Right lobe of liver (tissue), 6 donors: ENCODE measurements at regions not wholly inside any gene's neighbourhood (a gene's known extent, or its start where the extent isn't known, plus 50 kb on each side); places are given as distances from the start of the nearest gene placed in this dataset.

Source experiments
- ATAC-seq, 4 donors: fragments of 200-7000 bp; cut with Tn5 transposase; one replicate each; pipeline ENCODE4 v1.9.1; 2020; ENCODE audit warnings: mild to moderate bottlenecking in 4 of 4, moderate library complexity in 4 of 4
- DNase-seq, 3 donors: peaks; one replicate each; pipeline ENCODE4 v3.0.0-alpha.2; 2020
- H3K27ac ChIP-seq, 3 donors: fragments of 200-600 bp; one replicate each; pipeline ENCODE4 v1.8.0; 2022
- H3K27me3 ChIP-seq, 2 donors: fragments of 200-600 bp; one replicate each; pipeline ENCODE4 v1.8.0; 2022
- H3K36me3 ChIP-seq, 4 donors: fragments of 200-600 bp; sonication (generic) in 1 of 4; one replicate each; pipeline versions ENCODE4 v1.5.1 to v1.8.0; 2017 to 2022; ENCODE audit warnings: control low read depth in 1 of 4
- H3K4me1 ChIP-seq, 4 donors: fragments of 200-600 bp; sonication (generic) in 1 of 4; one replicate each; pipeline versions ENCODE4 v1.5.1 to v1.8.0; 2017 to 2022; ENCODE audit warnings: control low read depth in 1 of 4
- H3K4me3 ChIP-seq, 3 donors: fragments of 200-600 bp; one replicate each; pipeline ENCODE4 v1.8.0; 2022
- H3K9me3 ChIP-seq, 4 donors: fragments of 200-600 bp; sonication (generic) in 1 of 4; one replicate each; pipeline versions ENCODE4 v1.5.1 to v1.8.0; 2017 to 2022; ENCODE audit warnings: control low read depth in 1 of 4
- CTCF ChIP-seq, 4 donors: fragments of 200-600 bp in 3 of 4; fragments of 450-650 bp in 1 of 4; IDR thresholded peaks; one replicate each; pipeline versions ENCODE4 v1.5.1 to v1.8.0; 2016 to 2022; ENCODE audit warnings: antibody characterized with exemption in 4 of 4, mild to moderate bottlenecking in 2 of 4
- POLR2A ChIP-seq: fragments of 450-650 bp; IDR thresholded peaks from one replicate; pipeline ENCODE4 v1.6.1; 2017; ENCODE audit warnings: antibody characterized with exemption, mild to moderate bottlenecking
- WGBS: methylation state at CpG from one replicate; pipeline ENCODE4 v1.1.6; 2018; ENCODE audit warnings: low coverage, low lambda C conversion rate; ENCODE audit not compliant: insufficient coverage; ENCODE audit errors: missing lambda C conversion rate; 5-methylcytosine and 5-hydroxymethylcytosine counted together
- intact Hi-C, 2 donors: fragments of 100-400 bp; cut with DNase I; formaldehyde crosslinking; loops; one replicate each; pipeline versions ENCODE4 v1.11.2 to v1.14.1; 2022
- donor health status: DM: no; HTN: yes; CAD: no.
- donor health status: DM: no; HTN: no; CAD: no.
- donor health status: DM: no; HTN: no; CAD: no.
- donor health status: DM: no; HTN: yes; CAD: no.
- donor health status: DM: no; HTN: yes; CAD: no.

- Histone ChIP-seq H3K4me3 (no peak overlapping the region), H3K36me3 (no peaks in the 10 kb centered on the region), H3K27ac (peak overlapping the region in 1 of 3 donors; percentile 21), H3K9me3 (no peaks in the 10 kb centered on the region), H3K4me1 (peaks cover 0 to 40% (median 0%) of the 10 kb centered on the region in 4 donors), H3K27me3 (no peaks in the 10 kb centered on the region)
- ATAC-seq (peak in 2 of 4 donors; percentile 49 to 51), DNase-seq (no peak)
- intact Hi-C loops, result no loop called here
- TF ChIP-seq CTCF (IDR thresholded peaks at IDR 0.05) (no peak), POLR2A (no peak)
- WGBS, result 31% methylated on average over 3 of the region's 3 CpGs
Measured at GRCh38 chr16:63311313-63311712, 1275.1 kb upstream of the CDH8 start.

- no peaks in the 10 kb centered on the region for H3K9me3 ChIP-seq
- H3K4me3 ChIP-seq, result no peak overlapping the region
- H3K36me3 ChIP-seq, result no peaks in the 10 kb centered on the region
- no peak overlapping the region for H3K27ac ChIP-seq
- intact Hi-C loops, result no loop called here
- 8% methylated on average over 2 of the region's 2 CpGs for WGBS
- H3K4me1 ChIP-seq, result peaks cover 0 to 12% (median 0%) of the 10 kb centered on the region in 4 donors
- no peak for TF ChIP-seq CTCF (IDR thresholded peaks at IDR 0.05)
- TF ChIP-seq POLR2A, result no peak
- DNase-seq (no peak), ATAC-seq (peak in 2 of 4 donors; percentile 38 to 88)
- H3K27me3 ChIP-seq, result no peaks in the 10 kb centered on the region
Measured at GRCh38 chr16:63302811-63303210, 1266.6 kb upstream of the CDH8 start.

GRCh38 chr16:63301349-63301748 lies 1265.1 kb upstream of the CDH8 start:
- TF ChIP-seq CTCF (IDR thresholded peaks at IDR 0.05), result no peak
- no peak for TF ChIP-seq POLR2A
- H3K36me3 ChIP-seq, result no peaks in the 10 kb centered on the region
- H3K27ac ChIP-seq, result no peak overlapping the region
- H3K27me3 ChIP-seq, result no peaks in the 10 kb centered on the region
- intact Hi-C loops, result no loop called here
- no peaks in the 10 kb centered on the region for H3K9me3 ChIP-seq
- peaks cover 0 to 12% (median 0%) of the 10 kb centered on the region in 4 donors for H3K4me1 ChIP-seq
- DNase-seq, result no peak
- 5% methylated on average over 1 of the region's 1 CpG for WGBS
- H3K4me3 ChIP-seq, result no peak overlapping the region
- ATAC-seq, result peak in 1 of 4 donors; percentile 45

GRCh38 chr16:63298993-63299392 lies 1262.8 kb upstream of the CDH8 start:
- ATAC-seq, result no peak
- Histone ChIP-seq H3K27ac (no peak overlapping the region), H3K27me3 (no peaks in the 10 kb centered on the region), H3K4me3 (no peak overlapping the region), H3K9me3 (no peaks in the 10 kb centered on the region), H3K4me1 (peaks cover 0 to 12% (median 0%) of the 10 kb centered on the region in 4 donors), H3K36me3 (no peaks in the 10 kb centered on the region)
- DNase-seq, result no peak
- TF ChIP-seq POLR2A (no peak), CTCF (IDR thresholded peaks at IDR 0.05) (no peak)
- intact Hi-C loops, result no loop called here
- WGBS, result 65% methylated on average over 1 of the region's 1 CpG

GRCh38 chr16:63292036-63292435 lies 1255.8 kb upstream of the CDH8 start:
- WGBS, result no CpG with 5 or more reads among the region's 11 CpGs
- Histone ChIP-seq H3K4me1 (no peaks in the 10 kb centered on the region), H3K9me3 (no peaks in the 10 kb centered on the region), H3K4me3 (no peak overlapping the region), H3K36me3 (no peaks in the 10 kb centered on the region), H3K27ac (no peak overlapping the region), H3K27me3 (no peaks in the 10 kb centered on the region)
- intact Hi-C loops, result no loop called here
- DNase-seq (no peak), ATAC-seq (no peak)
- TF ChIP-seq CTCF (IDR thresholded peaks at IDR 0.05) (no peak), POLR2A (no peak)
